GM21360 (cell line): ENCODE measurements at regions not wholly inside any gene's neighbourhood (a gene's known extent, or its start where the extent isn't known, plus 50 kb on each side); places are given as distances from the start of the nearest gene placed in this dataset.
"Not testable (repeated sequence)": the region's sequence is repeated elsewhere in the genome, so short reads cannot be mapped to it uniquely, and the experiment has no call there.

Experiments
- ATAC-seq: cut with Tn5 transposase; IDR thresholded peaks from one replicate; pipeline ENCODE4 v1.9.1; 2021; ENCODE audit warnings: mild to moderate bottlenecking, moderate library complexity; ENCODE audit not compliant: unreplicated experiment

GRCh38 chr1:68779841-68780240 lies 283.0 kb upstream of the DEPDC1 start:
- not testable (repeated sequence) for ATAC-seq

- no peak for ATAC-seq
Measured at GRCh38 chr1:68780919-68781318, 284.0 kb upstream of the DEPDC1 start.

- ATAC-seq: no peak
Measured at GRCh38 chr1:68782890-68783289, 286.0 kb upstream of the DEPDC1 start.

GRCh38 chr1:68785328-68785727 lies 288.4 kb upstream of the DEPDC1 start:
- ATAC-seq: no peak

GRCh38 chr1:68788762-68789161 lies 291.9 kb upstream of the DEPDC1 start:
- no peak for ATAC-seq

- no peak for ATAC-seq
Measured at GRCh38 chr1:68791800-68792199, 294.9 kb upstream of the DEPDC1 start.

GRCh38 chr1:68795956-68796355 lies 299.1 kb upstream of the DEPDC1 start:
- ATAC-seq: no peak

- ATAC-seq: no peak
Measured at GRCh38 chr1:68796888-68797287, 300.0 kb upstream of the DEPDC1 start.

GRCh38 chr1:68798071-68798470 lies 301.2 kb upstream of the DEPDC1 start:
- no peak for ATAC-seq

GRCh38 chr1:68799096-68799495 lies 302.2 kb upstream of the DEPDC1 start:
- no peak for ATAC-seq

- ATAC-seq: no peak
Measured at GRCh38 chr1:68800182-68800581, 303.3 kb upstream of the DEPDC1 start.

GRCh38 chr1:68801440-68801839 lies 304.6 kb upstream of the DEPDC1 start:
- ATAC-seq: no peak

GRCh38 chr1:68805097-68805641 lies 308.3 kb upstream of the DEPDC1 start:
- no peak for ATAC-seq

- no peak for ATAC-seq
Measured at GRCh38 chr1:68808351-68808750, 311.5 kb upstream of the DEPDC1 start.

- ATAC-seq: no peak
Measured at GRCh38 chr1:68811806-68812205, 314.9 kb upstream of the DEPDC1 start.

- ATAC-seq: no peak
Measured at GRCh38 chr1:68812333-68812732, 315.5 kb upstream of the DEPDC1 start.

GRCh38 chr1:68814067-68814466 lies 317.2 kb upstream of the DEPDC1 start:
- no peak for ATAC-seq

- no peak for ATAC-seq
Measured at GRCh38 chr1:68815632-68816031, 318.8 kb upstream of the DEPDC1 start.

- not testable (repeated sequence) for ATAC-seq
Measured at GRCh38 chr1:68817505-68818210, 320.8 kb upstream of the DEPDC1 start.

GRCh38 chr1:68819190-68819829 lies 322.4 kb upstream of the DEPDC1 start:
- ATAC-seq: no peak

- no peak for ATAC-seq
Measured at GRCh38 chr1:68820151-68820550, 323.3 kb upstream of the DEPDC1 start.

GRCh38 chr1:68826836-68827235 lies 330.0 kb upstream of the DEPDC1 start:
- no peak for ATAC-seq
